SU-DHL-6 (cell line): ENCODE measurements at regions not wholly inside any gene's neighbourhood (a gene's known extent, or its start where the extent isn't known, plus 50 kb on each side); places are given as distances from the start of the nearest gene placed in this dataset.

Experiments used
- H2AFZ ChIP-seq: fragments of 200-600 bp; sonication (generic); 2 replicates; pipeline ENCODE4 v1.6.1; 2014; ENCODE audit warnings: low read depth, mild to moderate bottlenecking, moderate library complexity, mixed read lengths, antibody characterized with exemption, low read length; ENCODE audit not compliant: severe bottlenecking
- H3F3A ChIP-seq: fragments of 200-600 bp; shearing (Covaris generic); 2 replicates; pipeline ENCODE4 v1.6.0; 2016; ENCODE audit warnings: antibody characterized with exemption, mild to moderate bottlenecking; ENCODE audit not compliant: insufficient read depth
- H3K27ac ChIP-seq: fragments of 200-600 bp; sonication (generic); 2 replicates; pipeline ENCODE4 v1.5.1; 2016; ENCODE audit warnings: low read depth, mild to moderate bottlenecking, low read length, moderate library complexity, mixed read lengths
- H3K27me3 ChIP-seq: fragments of 200-600 bp; sonication (generic), shearing (Covaris generic); 2 replicates; pipeline ENCODE4 v1.6.0; 2014; ENCODE audit warnings: mild to moderate bottlenecking, low read length
- H3K36me3 ChIP-seq: fragments of 200-600 bp; sonication (generic); 2 replicates; pipeline ENCODE4 v1.6.1; 2014; ENCODE audit warnings: mild to moderate bottlenecking, low read length, mixed read lengths
- H3K4me2 ChIP-seq: fragments of 300-600, 200-600 bp; shearing (Covaris generic), sonication (generic); 2 replicates; pipeline ENCODE4 v1.6.0; 2014; ENCODE audit warnings: low read length, low read depth, mild to moderate bottlenecking; ENCODE audit not compliant: poor library complexity, severe bottlenecking
- H3K4me3 ChIP-seq: fragments of 200-600 bp; sonication (generic); 2 replicates; pipeline ENCODE4 v1.5.1; 2014; ENCODE audit warnings: antibody characterized with exemption, low read length, mild to moderate bottlenecking, mixed read lengths; ENCODE audit not compliant: insufficient read depth, poor library complexity, severe bottlenecking
- H3K79me2 ChIP-seq: fragments of 200-600 bp; sonication (generic); 2 replicates; pipeline ENCODE4 v1.6.1; 2014; ENCODE audit warnings: mild to moderate bottlenecking, low read length, moderate library complexity; ENCODE audit not compliant: insufficient read depth
- H3K9ac ChIP-seq: fragments of 200-600 bp; sonication (generic); 2 replicates; pipeline ENCODE4 v1.7.0; 2014; ENCODE audit warnings: mild to moderate bottlenecking, low read length
- H3K9me2 ChIP-seq: fragments of 200-600 bp; sonication (generic); replicated peaks from 2 replicates; pipeline ENCODE4 v1.6.1; 2014; ENCODE audit warnings: low read length; ENCODE audit not compliant: insufficient read depth
- H3K9me3 ChIP-seq: fragments of 200-600 bp; sonication (generic); 2 replicates; pipeline ENCODE4 v1.6.1; 2014; ENCODE audit warnings: low read length, mixed read lengths; ENCODE audit not compliant: insufficient read depth
- H4K20me1 ChIP-seq: fragments of 200-600 bp; sonication (generic); 2 replicates; pipeline ENCODE4 v1.6.1; 2014; ENCODE audit warnings: low read depth, mild to moderate bottlenecking, antibody characterized with exemption, low read length, moderate library complexity, mixed read lengths
- CTCF ChIP-seq: fragments of 200-600 bp; sonication (generic); IDR thresholded peaks from one replicate; pipeline ENCODE4 v1.5.1; 2017; ENCODE audit warnings: antibody characterized with exemption, mild to moderate bottlenecking, low read length, moderate library complexity; ENCODE audit not compliant: insufficient read depth, poor library complexity, severe bottlenecking
- EZH2phosphoT487 ChIP-seq: fragments of 200-600 bp; sonication (generic), shearing (Covaris generic); conservative IDR thresholded peaks from 2 replicates; pipeline ENCODE4 v1.6.1; 2018; ENCODE audit warnings: mild to moderate bottlenecking, antibody characterized with exemption, low read length, moderate library complexity, mixed read lengths

- H2AFZ ChIP-seq, result no peak overlapping the region
- no peak for TF ChIP-seq EZH2phosphoT487
- no peak for TF ChIP-seq CTCF
- no peak overlapping the region for H3K4me2 ChIP-seq
- H3K9me2 ChIP-seq, result no peaks in the 10 kb centered on the region
- H3K27ac ChIP-seq, result no peak overlapping the region
- H3K9ac ChIP-seq, result no peak overlapping the region
- H3K79me2 ChIP-seq, result no peaks in the 10 kb centered on the region
- no peak overlapping the region for H3K4me3 ChIP-seq
- H3K9me3 ChIP-seq, result no peaks in the 10 kb centered on the region
- H3K36me3 ChIP-seq, result no peaks in the 10 kb centered on the region
- no peaks in the 10 kb centered on the region for H3F3A ChIP-seq
- H3K27me3 ChIP-seq, result no peaks in the 10 kb centered on the region
- no peaks in the 10 kb centered on the region for H4K20me1 ChIP-seq
These were observed 126.9 kb downstream of the RPS24 start for GRCh38 chr10:78160591-78160990.

GRCh38 chr10:78162853-78163252, 129.2 kb downstream of the RPS24 start:
- Histone ChIP-seq H3K9me3 (no peaks in the 10 kb centered on the region), H3K9me2 (no peaks in the 10 kb centered on the region)
- TF ChIP-seq EZH2phosphoT487, result no peak
- TF ChIP-seq CTCF, result no peak

GRCh38 chr10:78164702-78165101, 131.0 kb downstream of the RPS24 start:
- H3K36me3 ChIP-seq, result no peaks in the 10 kb centered on the region
- H4K20me1 ChIP-seq, result no peaks in the 10 kb centered on the region
- no peak overlapping the region for H3K27ac ChIP-seq
- no peak overlapping the region for H2AFZ ChIP-seq
- H3K9me3 ChIP-seq, result no peaks in the 10 kb centered on the region
- no peaks in the 10 kb centered on the region for H3K9me2 ChIP-seq
- no peak for TF ChIP-seq EZH2phosphoT487
- no peak for TF ChIP-seq CTCF
- no peak overlapping the region for H3K9ac ChIP-seq
- H3K4me3 ChIP-seq, result no peak overlapping the region
- no peaks in the 10 kb centered on the region for H3K79me2 ChIP-seq
- H3K4me2 ChIP-seq, result no peak overlapping the region
- H3K27me3 ChIP-seq, result no peaks in the 10 kb centered on the region
- H3F3A ChIP-seq, result no peaks in the 10 kb centered on the region

More at GRCh38 chr10:78162853-78163252, 129.2 kb downstream of the RPS24 start:
- Histone ChIP-seq H3K27me3 (no peaks in the 10 kb centered on the region), H3K36me3 (no peaks in the 10 kb centered on the region), H3K4me2 (no peak overlapping the region), H2AFZ (no peak overlapping the region), H3K4me3 (no peak overlapping the region), H3F3A (no peaks in the 10 kb centered on the region), H4K20me1 (no peaks in the 10 kb centered on the region), H3K79me2 (no peaks in the 10 kb centered on the region), H3K27ac (no peak overlapping the region), H3K9ac (no peak overlapping the region)

GRCh38 chr10:78165172-78165571, 131.5 kb downstream of the RPS24 start:
- no peaks in the 10 kb centered on the region for H4K20me1 ChIP-seq
- H3K9me2 ChIP-seq, result no peaks in the 10 kb centered on the region
- no peak overlapping the region for H3K4me2 ChIP-seq
- no peak overlapping the region for H2AFZ ChIP-seq
- no peaks in the 10 kb centered on the region for H3K79me2 ChIP-seq
- no peak overlapping the region for H3K9ac ChIP-seq
- no peak overlapping the region for H3K27ac ChIP-seq
- H3K9me3 ChIP-seq, result no peaks in the 10 kb centered on the region
- H3F3A ChIP-seq, result no peaks in the 10 kb centered on the region
- no peak overlapping the region for H3K4me3 ChIP-seq
- no peaks in the 10 kb centered on the region for H3K36me3 ChIP-seq
- no peaks in the 10 kb centered on the region for H3K27me3 ChIP-seq
- no peak for TF ChIP-seq EZH2phosphoT487
- TF ChIP-seq CTCF, result no peak
